Neutrophil (primary cell): ENCODE measurements at regions not wholly inside any gene's neighbourhood (a gene's known extent, or its start where the extent isn't known, plus 50 kb on each side); places are given as distances from the start of the nearest gene placed in this dataset.

Experiments
- H3K27ac ChIP-seq: fragments of 200-600 bp; sonication (generic); 2 replicates; pipeline ENCODE4 v1.5.1; 2016; ENCODE audit warnings: mild to moderate bottlenecking, moderate library complexity
- H3K27me3 ChIP-seq: fragments of 200-600 bp; sonication (generic); 2 replicates; pipeline ENCODE4 v1.6.0; 2016; ENCODE audit warnings: mild to moderate bottlenecking
- H3K36me3 ChIP-seq: fragments of 200-600 bp; sonication (generic); 2 replicates; pipeline ENCODE4 v1.5.1; 2017
- H3K4me1 ChIP-seq, 2 experiments: fragments of 200-600 bp in 1 of 2; sonication (generic) in 1 of 2; 1 replicate in 1 of 2; 2 replicates in 1 of 2; pipeline versions ENCODE4 v1.5.1 to v1.6.1; 2013 to 2016; ENCODE audit warnings: low read depth in 1 of 2, low read length in 1 of 2, mild to moderate bottlenecking in 1 of 2, moderate library complexity in 1 of 2; ENCODE audit not compliant: control insufficient read depth in 1 of 2, insufficient read depth in 1 of 2
- H3K4me3 ChIP-seq, 2 experiments: fragments of 200-600 bp in 1 of 2; sonication (generic) in 1 of 2; 1 replicate in 1 of 2; 2 replicates in 1 of 2; pipeline ENCODE4 v1.5.1; 2013 to 2016; ENCODE audit warnings: low read depth in 1 of 2, low read length in 1 of 2, mild to moderate bottlenecking in 1 of 2, moderate library complexity in 1 of 2
- H3K9me3 ChIP-seq: fragments of 200-600 bp; sonication (generic); 2 replicates; pipeline ENCODE4 v1.5.1; 2016
- CTCF ChIP-seq: fragments of 200-600 bp; sonication (generic); IDR thresholded peaks from 2 replicates; pipeline ENCODE4 v1.5.1; 2016; ENCODE audit warnings: antibody characterized with exemption

- TF ChIP-seq CTCF = no peak
- Histone ChIP-seq H3K36me3 (no peaks in the 10 kb centered on the region), H3K27ac (no peak overlapping the region), H3K9me3 (no peaks in the 10 kb centered on the region), H3K27me3 (no peaks in the 10 kb centered on the region), H3K4me1 (no peaks in the 10 kb centered on the region), H3K4me3 (no peak overlapping the region)
Measured at GRCh38 chr15:31842532-31843195, 187.7 kb upstream of the CHRNA7 start.

- H3K4me1 ChIP-seq = no peaks in the 10 kb centered on the region
- no peaks in the 10 kb centered on the region for H3K9me3 ChIP-seq
- H3K27me3 ChIP-seq = no peaks in the 10 kb centered on the region
- H3K36me3 ChIP-seq = no peaks in the 10 kb centered on the region
- no peak overlapping the region for H3K27ac ChIP-seq
- H3K4me3 ChIP-seq = no peak overlapping the region
- TF ChIP-seq CTCF = no peak
Measured at GRCh38 chr15:31843426-31844055, 186.8 kb upstream of the CHRNA7 start.

- Histone ChIP-seq H3K4me3 (no peak overlapping the region), H3K27me3 (no peaks in the 10 kb centered on the region), H3K27ac (no peak overlapping the region), H3K36me3 (no peaks in the 10 kb centered on the region), H3K9me3 (no peaks in the 10 kb centered on the region), H3K4me1 (no peaks in the 10 kb centered on the region)
- no peak for TF ChIP-seq CTCF
Measured at GRCh38 chr15:31845791-31846190, 184.5 kb upstream of the CHRNA7 start.

- no peak overlapping the region for H3K4me3 ChIP-seq
- H3K36me3 ChIP-seq = no peaks in the 10 kb centered on the region
- H3K27ac ChIP-seq = no peak overlapping the region
- H3K4me1 ChIP-seq = no peaks in the 10 kb centered on the region
- H3K27me3 ChIP-seq = no peaks in the 10 kb centered on the region
- H3K9me3 ChIP-seq = no peaks in the 10 kb centered on the region
- TF ChIP-seq CTCF = no peak
Measured at GRCh38 chr15:31847961-31848360, 182.4 kb upstream of the CHRNA7 start.

- H3K4me1 ChIP-seq = no peaks in the 10 kb centered on the region
- no peak for TF ChIP-seq CTCF
- no peaks in the 10 kb centered on the region for H3K27me3 ChIP-seq
- no peak overlapping the region for H3K4me3 ChIP-seq
- no peaks in the 10 kb centered on the region for H3K36me3 ChIP-seq
- H3K9me3 ChIP-seq = no peaks in the 10 kb centered on the region
- no peak overlapping the region for H3K27ac ChIP-seq
Measured at GRCh38 chr15:31848621-31849020, 181.7 kb upstream of the CHRNA7 start.
